Cardiac septum (tissue), 1 donor: ENCODE measurements at regions not wholly inside any gene's neighbourhood (a gene's known extent, or its start where the extent isn't known, plus 50 kb on each side); places are given as distances from the start of the nearest gene placed in this dataset.
"Not testable (repeated sequence)": the region's sequence is repeated elsewhere in the genome, so short reads cannot be mapped to it uniquely, and the experiment has no call there.

ENCODE experiments used
- DNase-seq: peaks from one replicate; pipeline ENCODE4 v3.0.0-alpha.2; 2020; ENCODE audit warnings: low spot score
- intact Hi-C: fragments of 100-400 bp; cut with DNase I; formaldehyde crosslinking; loops from one replicate; pipeline ENCODE4 v1.14.0; 2022
- donor health status: DM: no; HTN: no; CAD: no.

- no peak for DNase-seq
Measured at GRCh38 chr5:62208218-62208852, 97.7 kb upstream of the KIF2A start.

GRCh38 chr5:62211405-62211804, 94.6 kb upstream of the KIF2A start:
- intact Hi-C loops: no loop called here
- no peak for DNase-seq

More at GRCh38 chr5:62208218-62208852, 97.7 kb upstream of the KIF2A start:
- intact Hi-C loops: no loop called here

DNA sequence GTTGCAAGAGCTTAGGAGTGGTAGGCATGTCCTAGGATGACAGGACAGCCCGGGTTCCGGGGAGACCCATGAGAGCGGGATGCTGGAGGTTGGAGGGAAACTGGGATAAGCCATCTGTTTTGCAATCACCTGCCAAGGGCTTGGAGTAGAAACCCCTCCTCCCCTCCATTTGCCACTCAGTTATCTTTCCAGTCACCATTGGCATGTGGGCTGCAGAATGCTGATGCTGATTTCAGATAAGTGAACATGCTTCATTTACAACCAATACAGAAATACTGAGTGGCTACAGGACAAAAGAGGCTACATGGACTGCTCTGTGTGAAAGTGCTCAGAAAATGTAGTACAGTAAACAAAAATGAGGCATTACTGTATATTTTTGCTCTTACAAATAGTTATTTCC, 93.4 kb upstream of the KIF2A start:
- intact Hi-C loops: no loop called here
- DNase-seq: no peak

DNA sequence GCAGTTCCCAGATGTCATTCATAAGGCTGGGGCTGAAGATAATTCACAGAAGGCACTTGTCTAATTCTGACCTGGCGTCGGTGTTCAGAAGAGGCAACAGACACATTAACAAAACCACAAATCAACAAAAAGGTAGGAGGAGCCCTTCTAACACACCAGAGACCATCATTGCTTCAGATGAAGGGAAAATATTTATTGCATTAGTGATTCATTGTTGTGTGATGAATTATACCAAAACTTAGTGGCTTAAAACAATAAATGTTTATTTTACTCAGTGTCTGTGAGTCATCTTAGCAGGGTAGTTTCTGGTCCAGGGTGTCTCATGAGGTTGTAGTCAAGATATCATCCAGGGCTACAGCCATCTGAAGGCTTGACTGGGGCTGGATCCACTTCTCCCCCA, 91.3 kb upstream of the KIF2A start:
- intact Hi-C loops: no loop called here
- no peak for DNase-seq

DNA sequence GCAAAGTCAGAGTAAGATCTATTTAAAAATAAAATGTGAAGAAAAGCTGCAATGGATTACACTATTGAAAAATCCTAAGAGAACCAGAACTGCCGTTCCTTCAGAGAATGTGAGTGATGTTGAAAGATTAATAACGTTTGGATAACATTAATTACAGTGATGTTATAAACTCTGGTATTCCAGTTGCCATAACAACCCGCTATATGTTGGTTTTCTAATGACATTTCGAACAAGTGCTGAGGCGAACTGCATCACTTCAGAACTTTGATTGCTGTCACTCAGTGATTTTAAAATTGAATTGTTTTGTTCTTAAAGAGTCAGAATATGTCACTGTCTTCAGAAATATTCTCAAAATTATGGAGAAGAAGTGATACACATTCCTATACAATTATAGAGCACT, 89.4 kb upstream of the KIF2A start:
- DNase-seq, intact Hi-C loops: not testable (repeated sequence)

DNA sequence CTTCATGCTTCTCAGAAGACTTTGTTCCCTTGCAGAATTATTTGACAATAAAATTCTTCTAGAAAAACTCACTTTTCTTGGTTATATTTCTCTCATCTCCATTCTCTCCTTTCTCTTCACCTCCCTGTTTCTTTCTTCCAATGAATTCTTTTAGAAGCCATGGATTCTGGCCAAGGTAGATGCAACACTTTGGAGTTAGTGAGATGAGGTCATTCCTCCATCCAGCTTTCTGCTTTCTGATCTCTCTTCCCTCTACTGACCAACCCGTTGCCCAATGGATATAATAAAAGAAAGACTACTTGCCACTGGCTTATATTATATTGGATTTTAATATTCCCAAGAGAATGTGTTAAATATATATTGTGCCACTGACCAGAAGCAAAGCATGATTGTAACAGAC, 88.9 kb upstream of the KIF2A start:
- DNase-seq, intact Hi-C loops: not testable (repeated sequence)

DNA sequence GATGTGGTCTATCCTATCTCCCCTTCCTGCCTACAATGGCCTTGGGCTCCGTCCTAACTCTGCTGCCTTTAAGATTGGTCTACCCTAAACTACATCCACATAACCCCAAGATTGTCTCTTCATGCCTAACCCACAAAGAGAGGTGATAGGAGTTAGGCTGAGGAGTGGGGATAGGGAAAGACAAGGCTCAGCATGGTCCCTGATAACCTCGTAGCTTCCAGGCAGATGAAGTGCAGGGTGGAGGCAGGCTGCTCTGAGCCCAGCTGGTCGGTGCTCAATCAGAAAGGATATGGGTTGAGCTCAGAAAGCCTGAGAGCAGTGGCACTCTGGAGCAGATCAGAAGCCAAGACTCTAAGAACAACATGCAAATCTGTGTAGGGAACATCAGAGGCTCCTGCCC, 87.1 kb upstream of the KIF2A start:
- intact Hi-C loops, DNase-seq: not testable (repeated sequence)

GRCh38 chr5:62221881-62222280, 84.1 kb upstream of the KIF2A start:
- intact Hi-C loops: loop anchor here (5.0 kb wide), 1 partner anchor 130 kb away; no protein-coding TSS in a partner anchor
- not testable (repeated sequence) for DNase-seq

- DNase-seq: not testable (repeated sequence)
- intact Hi-C loops: loop anchor here (5.0 kb wide), 1 partner anchor 130 kb away; no protein-coding TSS in a partner anchor
Measured at GRCh38 chr5:62222305-62222704, 83.7 kb upstream of the KIF2A start.

- intact Hi-C loops: loop anchor here (5.0 kb wide), 1 partner anchor 129 kb away; no protein-coding TSS in a partner anchor
- peak; percentile 81 for DNase-seq
Measured at GRCh38 chr5:62223312-62223670, 82.7 kb upstream of the KIF2A start.

- intact Hi-C loops: loop anchor here (5.0 kb wide), 1 partner anchor 127 kb away; no protein-coding TSS in a partner anchor
- not testable (repeated sequence) for DNase-seq
Measured at GRCh38 chr5:62224987-62225601, 80.9 kb upstream of the KIF2A start.

DNA sequence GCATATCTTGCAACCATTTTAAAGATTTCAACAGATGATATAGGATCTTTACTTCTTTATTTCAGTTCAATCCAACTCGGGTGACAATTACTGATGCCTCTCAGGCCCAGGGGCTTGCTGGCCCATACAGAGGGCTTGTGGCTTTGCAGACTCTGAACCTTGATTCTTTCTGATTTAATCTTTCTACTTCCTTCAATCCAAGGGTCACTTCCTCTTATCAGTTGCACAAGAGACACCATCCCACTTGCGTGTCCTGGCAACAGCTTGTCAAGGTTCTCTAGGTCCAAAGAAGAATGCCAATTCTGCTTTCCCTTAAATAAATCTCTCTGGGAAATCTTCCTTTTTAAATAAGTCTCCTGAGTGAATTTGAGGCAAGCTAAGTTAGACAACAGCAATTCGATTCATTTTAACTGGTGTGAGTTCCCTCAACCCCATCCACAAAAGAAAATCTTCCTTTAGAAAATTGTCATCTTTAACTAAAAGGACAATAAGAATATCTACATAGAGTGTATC, 75.1 kb upstream of the KIF2A start:
- DNase-seq, intact Hi-C loops: not testable (repeated sequence)

- intact Hi-C loops: no loop called here
- DNase-seq: no peak
Measured at GRCh38 chr5:62231576-62231975, 74.4 kb upstream of the KIF2A start.

DNA sequence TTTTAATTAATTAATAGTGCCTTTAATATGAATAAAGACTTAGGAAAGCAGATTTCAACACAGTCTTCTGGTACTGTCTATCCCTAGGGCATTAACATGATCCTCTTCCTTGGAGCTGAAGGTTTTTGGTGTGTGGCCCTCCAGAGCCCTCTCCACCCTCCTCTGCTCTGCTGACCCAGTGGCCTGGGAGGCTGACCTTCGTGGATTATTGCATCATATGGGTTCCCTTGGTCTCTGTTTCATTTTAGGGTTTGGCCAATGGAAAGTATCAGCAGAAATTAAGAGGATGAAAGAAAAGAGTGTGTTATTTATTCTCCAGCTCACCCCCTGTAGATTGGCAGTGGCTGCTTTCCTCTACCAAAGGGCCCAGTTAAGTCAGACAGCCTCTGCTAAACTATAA, 73.8 kb upstream of the KIF2A start:
- intact Hi-C loops, DNase-seq: not testable (repeated sequence)

GRCh38 chr5:62233083-62234046, 72.6 kb upstream of the KIF2A start:
- DNase-seq, intact Hi-C loops: not testable (repeated sequence)

GRCh38 chr5:62236593-62236992, 69.4 kb upstream of the KIF2A start:
- DNase-seq, intact Hi-C loops: not testable (repeated sequence)

DNA sequence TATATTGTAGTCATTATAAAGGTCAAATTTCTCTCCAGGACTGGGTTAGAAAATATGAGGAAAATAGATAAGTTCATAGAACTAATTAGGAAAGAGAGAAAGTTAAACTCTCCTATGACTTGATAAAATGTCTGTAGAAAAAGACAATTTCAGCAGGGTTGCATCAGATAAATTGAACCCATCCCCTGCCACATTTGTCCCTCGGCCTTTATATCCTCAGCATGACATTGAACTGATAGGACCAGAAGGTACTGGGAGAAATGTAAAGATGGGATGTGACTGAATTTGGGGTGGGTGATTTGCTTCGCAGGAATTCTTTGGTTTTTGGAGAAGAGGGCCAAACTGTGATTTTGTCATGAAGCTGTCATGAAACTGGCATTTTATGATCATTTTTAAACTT, 68.1 kb upstream of the KIF2A start:
- DNase-seq, intact Hi-C loops: not testable (repeated sequence)

DNA sequence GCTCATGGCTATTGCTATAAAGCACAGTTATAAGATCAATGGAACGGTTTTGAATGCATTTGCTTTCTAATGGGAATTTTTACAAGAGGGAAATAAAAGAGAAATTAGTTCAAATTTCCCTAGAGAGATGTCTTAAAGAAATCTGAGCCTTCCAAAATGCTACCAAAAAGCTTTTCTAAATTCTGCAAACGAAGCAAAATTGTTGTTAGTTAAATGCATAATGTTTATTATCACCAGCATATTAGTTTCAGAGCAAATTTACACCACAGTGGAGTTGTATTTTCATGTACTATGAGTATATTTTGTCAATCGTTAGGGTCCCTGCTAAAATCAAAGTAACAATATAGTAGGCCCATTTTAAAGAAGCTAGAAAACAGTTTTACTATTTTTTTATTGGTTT, 67.4 kb upstream of the KIF2A start:
- intact Hi-C loops, DNase-seq: not testable (repeated sequence)

- DNase-seq, intact Hi-C loops: not testable (repeated sequence)
Measured at GRCh38 chr5:62240494-62240893, 65.5 kb upstream of the KIF2A start.

DNA sequence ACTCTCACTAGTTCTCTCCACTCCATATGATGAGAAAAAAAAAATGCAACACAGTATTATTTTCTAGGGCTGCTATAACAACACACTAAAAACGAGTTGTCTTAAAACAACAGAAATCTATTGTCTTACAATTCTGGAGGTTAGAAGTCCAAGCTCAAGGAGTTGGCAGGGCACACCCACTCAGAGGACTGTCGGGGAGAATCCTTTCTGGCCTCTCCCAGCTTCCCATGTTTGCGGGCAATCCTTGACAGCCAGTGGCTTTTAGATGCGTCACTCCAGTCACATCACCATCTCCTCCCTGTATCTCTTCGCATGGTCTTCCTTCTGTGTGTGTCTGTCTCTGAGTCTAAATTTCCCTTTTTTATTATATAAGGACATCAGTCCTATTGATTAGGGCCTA, 64.0 kb upstream of the KIF2A start:
- intact Hi-C loops, DNase-seq: not testable (repeated sequence)
